HepG2 (cell line): ENCODE measurements at regions not wholly inside any gene's neighbourhood (a gene's known extent, or its start where the extent isn't known, plus 50 kb on each side); places are given as distances from the start of the nearest gene placed in this dataset.

Source experiments
- CTCF ChIP-seq: sonication (generic); formaldehyde crosslinking; IDR thresholded peaks from 2 replicates; pipeline ENCODE4 v1.5.0; 2020; ENCODE audit warnings: mild to moderate bottlenecking, missing genetic modification reagents, moderate library complexity
- FOSL2 ChIP-seq: sonication (generic); formaldehyde crosslinking; IDR thresholded peaks from 2 replicates; pipeline ENCODE4 v1.4.0; 2020; ENCODE audit warnings: missing genetic modification reagents
- FOXP1 ChIP-seq, 2 experiments: fragments of 450-650 bp in 1 of 2; IDR thresholded peaks; 2 replicates each; pipeline ENCODE4 v1.6.1; 2017 to 2018; ENCODE audit warnings: antibody characterized with exemption in 1 of 2
- MEF2D ChIP-seq: sonication (generic); formaldehyde crosslinking; IDR thresholded peaks from 2 replicates; pipeline ENCODE4 v1.5.1; 2020; ENCODE audit warnings: mild to moderate bottlenecking, missing genetic modification reagents
- MYC ChIP-seq: sonication (generic); formaldehyde crosslinking; IDR thresholded peaks from 2 replicates; pipeline ENCODE4 v1.9.0; 2021; ENCODE audit warnings: missing genetic modification reagents, borderline replicate concordance
- NFRKB ChIP-seq: fragments of 450-650 bp; IDR thresholded peaks from 2 replicates; pipeline ENCODE4 v1.6.1; 2017
- PCBP1 ChIP-seq: fragments of 200-400 bp; formaldehyde crosslinking; IDR thresholded peaks from 2 replicates; pipeline ENCODE4 v1.6.1; 2017; ENCODE audit warnings: mild to moderate bottlenecking, low read depth, low read length, borderline replicate concordance
- POLR2AphosphoS5 ChIP-seq: IDR thresholded peaks from 2 replicates; pipeline ENCODE4 v1.6.1; 2012; ENCODE audit warnings: low read depth, low read length
- SP1 ChIP-seq, 2 experiments: fragments of 450-650 bp in 1 of 2; sonication (generic) in 1 of 2; formaldehyde crosslinking in 1 of 2; IDR thresholded peaks; 2 replicates each; pipeline versions ENCODE4 v1.4.0 to v1.6.1; 2016 to 2020; ENCODE audit warnings: missing genetic modification reagents in 1 of 2
- ZBTB37 ChIP-seq: sonication (generic); formaldehyde crosslinking; IDR thresholded peaks from 2 replicates; pipeline ENCODE4 v1.4.0; 2020; ENCODE audit warnings: mild to moderate bottlenecking, missing genetic modification reagents
- ZNF17 ChIP-seq: sonication (generic); formaldehyde crosslinking; IDR thresholded peaks from 2 replicates; pipeline ENCODE4 v1.5.0; 2020; ENCODE audit warnings: mild to moderate bottlenecking, missing genetic modification reagents
- ZNF780A ChIP-seq: sonication (generic); formaldehyde crosslinking; IDR thresholded peaks from 2 replicates; pipeline ENCODE4 v1.8.0; 2022; ENCODE audit warnings: mild to moderate bottlenecking, missing genetic modification reagents, moderate library complexity
- ZNF790 ChIP-seq: sonication (generic); formaldehyde crosslinking; IDR thresholded peaks from 2 replicates; pipeline ENCODE4 v1.8.0; 2022; ENCODE audit warnings: missing genetic modification reagents, mild to moderate bottlenecking, borderline replicate concordance

GRCh38 chr10:105973360-105973759, 1191.1 kb downstream of the SORCS1 start:
- no peak for TF ChIP-seq ZNF17 (CRISPR knock-in tag)
- no peak for TF ChIP-seq CTCF (CRISPR knock-in tag)
- TF ChIP-seq MEF2D (CRISPR knock-in tag): no peak
- no peak for TF ChIP-seq ZNF780A (CRISPR knock-in tag)
- TF ChIP-seq ZNF790 (CRISPR knock-in tag): no peak
- no peak for TF ChIP-seq MYC (CRISPR knock-in tag)
- no peak for TF ChIP-seq PCBP1
- TF ChIP-seq ZBTB37 (CRISPR knock-in tag): no peak
- no peak for TF ChIP-seq NFRKB
- TF ChIP-seq FOXP1 (IDR thresholded peaks at IDR 0.05): no peak
- no peak for TF ChIP-seq FOXP1 (CRISPR knock-in tag; IDR thresholded peaks at IDR 0.05)
- no peak for TF ChIP-seq SP1 (IDR thresholded peaks at IDR 0.05)
- TF ChIP-seq SP1 (CRISPR knock-in tag; IDR thresholded peaks at IDR 0.05): no peak
- no peak for TF ChIP-seq FOSL2
- no peak for TF ChIP-seq POLR2AphosphoS5
